ENCODE measurements at regions not wholly inside any gene's neighbourhood (a gene's known extent, or its start where the extent isn't known, plus 50 kb on each side); places are given as distances from the start of the nearest gene placed in this dataset.

GRCh38 chr12:30874455-30875321, 51.9 kb upstream of the TSPAN11 start:
- H3K27me3 ChIP-seq (ENCODE audit: insufficient read depth, low read length) = no peaks in the 10 kb centered on the region
- 60% methylated on average over 10 of the region's 10 CpGs for WGBS
- H3K9me3 ChIP-seq (ENCODE audit: insufficient read depth, low read depth, low read length) = no peaks in the 10 kb centered on the region
- no peak overlapping the region for H3K27ac ChIP-seq (ENCODE audit: low read depth, low read length)
- H3K9ac ChIP-seq (ENCODE audit: low read depth, low read length) = no peak overlapping the region
- no peaks in the 10 kb centered on the region for H3K36me3 ChIP-seq (ENCODE audit: insufficient read depth, low read length)
- no peak overlapping the region for H3K4me3 ChIP-seq (ENCODE audit: low read length)
- no peaks in the 10 kb centered on the region for H3K4me1 ChIP-seq (ENCODE audit: insufficient read depth, low read length)

GRCh38 chr12:30870491-30871265, 55.9 kb upstream of the TSPAN11 start:
- Histone ChIP-seq H3K4me1 (ENCODE audit: insufficient read depth, low read length) (no peaks in the 10 kb centered on the region), H3K27me3 (ENCODE audit: insufficient read depth, low read length) (no peaks in the 10 kb centered on the region), H3K27ac (ENCODE audit: low read depth, low read length) (no peak overlapping the region), H3K4me3 (ENCODE audit: low read length) (no peak overlapping the region), H3K36me3 (ENCODE audit: insufficient read depth, low read length) (no peaks in the 10 kb centered on the region), H3K9ac (ENCODE audit: low read depth, low read length) (no peak overlapping the region), H3K9me3 (ENCODE audit: insufficient read depth, low read depth, low read length) (peaks cover 21% of the 10 kb centered on the region)
- 77% methylated on average over 7 of the region's 7 CpGs for WGBS

GRCh38 chr12:30867415-30867814, 59.1 kb upstream of the TSPAN11 start:
- Histone ChIP-seq H3K9me3 (ENCODE audit: insufficient read depth, low read depth, low read length) (peaks cover 22% of the 10 kb centered on the region), H3K27me3 (ENCODE audit: insufficient read depth, low read length) (no peaks in the 10 kb centered on the region), H3K4me3 (ENCODE audit: low read length) (no peak overlapping the region), H3K27ac (ENCODE audit: low read depth, low read length) (no peak overlapping the region), H3K4me1 (ENCODE audit: insufficient read depth, low read length) (no peaks in the 10 kb centered on the region), H3K9ac (ENCODE audit: low read depth, low read length) (no peak overlapping the region), H3K36me3 (ENCODE audit: insufficient read depth, low read length) (no peaks in the 10 kb centered on the region)

- Histone ChIP-seq H3K9me3 (ENCODE audit: insufficient read depth, low read depth, low read length) (peaks cover 22% of the 10 kb centered on the region), H3K27ac (ENCODE audit: low read depth, low read length) (no peak overlapping the region), H3K4me1 (ENCODE audit: insufficient read depth, low read length) (no peaks in the 10 kb centered on the region), H3K9ac (ENCODE audit: low read depth, low read length) (no peak overlapping the region), H3K27me3 (ENCODE audit: insufficient read depth, low read length) (no peaks in the 10 kb centered on the region), H3K36me3 (ENCODE audit: insufficient read depth, low read length) (no peaks in the 10 kb centered on the region), H3K4me3 (ENCODE audit: low read length) (no peak overlapping the region)
- 97% methylated on average over 1 of the region's 1 CpG for WGBS
These were observed 60.3 kb upstream of the TSPAN11 start for GRCh38 chr12:30866256-30866655.

- no peaks in the 10 kb centered on the region for H3K4me1 ChIP-seq (ENCODE audit: insufficient read depth, low read length)
- WGBS = 61% methylated on average over 2 of the region's 2 CpGs
- no peaks in the 10 kb centered on the region for H3K36me3 ChIP-seq (ENCODE audit: insufficient read depth, low read length)
- peaks cover 22% of the 10 kb centered on the region for H3K9me3 ChIP-seq (ENCODE audit: insufficient read depth, low read depth, low read length)
- no peaks in the 10 kb centered on the region for H3K27me3 ChIP-seq (ENCODE audit: insufficient read depth, low read length)
- H3K9ac ChIP-seq (ENCODE audit: low read depth, low read length) = no peak overlapping the region
- H3K4me3 ChIP-seq (ENCODE audit: low read length) = no peak overlapping the region
- H3K27ac ChIP-seq (ENCODE audit: low read depth, low read length) = no peak overlapping the region
These were observed 62.7 kb upstream of the TSPAN11 start for GRCh38 chr12:30863839-30864238.

- Histone ChIP-seq H3K27me3 (ENCODE audit: insufficient read depth, low read length) (no peaks in the 10 kb centered on the region), H3K4me3 (ENCODE audit: low read length) (no peak overlapping the region), H3K4me1 (ENCODE audit: insufficient read depth, low read length) (no peaks in the 10 kb centered on the region), H3K27ac (ENCODE audit: low read depth, low read length) (no peak overlapping the region), H3K9me3 (ENCODE audit: insufficient read depth, low read depth, low read length) (peaks cover 17% of the 10 kb centered on the region), H3K36me3 (ENCODE audit: insufficient read depth, low read length) (no peaks in the 10 kb centered on the region), H3K9ac (ENCODE audit: low read depth, low read length) (no peak overlapping the region)
- 94% methylated on average over 5 of the region's 5 CpGs for WGBS
These were observed 64.1 kb upstream of the TSPAN11 start for GRCh38 chr12:30862486-30862885.

GRCh38 chr12:30859226-30859625, 67.3 kb upstream of the TSPAN11 start:
- no peaks in the 10 kb centered on the region for H3K9me3 ChIP-seq (ENCODE audit: insufficient read depth, low read depth, low read length)
- no peaks in the 10 kb centered on the region for H3K4me1 ChIP-seq (ENCODE audit: insufficient read depth, low read length)
- H3K27ac ChIP-seq (ENCODE audit: low read depth, low read length) = no peak overlapping the region
- no peaks in the 10 kb centered on the region for H3K27me3 ChIP-seq (ENCODE audit: insufficient read depth, low read length)
- no peaks in the 10 kb centered on the region for H3K36me3 ChIP-seq (ENCODE audit: insufficient read depth, low read length)
- WGBS = 92% methylated on average over 2 of the region's 2 CpGs
- no peak overlapping the region for H3K9ac ChIP-seq (ENCODE audit: low read depth, low read length)
- no peak overlapping the region for H3K4me3 ChIP-seq (ENCODE audit: low read length)

GRCh38 chr12:30858471-30858870, 68.1 kb upstream of the TSPAN11 start:
- H3K4me1 ChIP-seq (ENCODE audit: insufficient read depth, low read length) = no peaks in the 10 kb centered on the region
- H3K36me3 ChIP-seq (ENCODE audit: insufficient read depth, low read length) = no peaks in the 10 kb centered on the region
- no peak overlapping the region for H3K9ac ChIP-seq (ENCODE audit: low read depth, low read length)
- no peak overlapping the region for H3K27ac ChIP-seq (ENCODE audit: low read depth, low read length)
- 71% methylated on average over 4 of the region's 4 CpGs for WGBS
- H3K27me3 ChIP-seq (ENCODE audit: insufficient read depth, low read length) = no peaks in the 10 kb centered on the region
- H3K4me3 ChIP-seq (ENCODE audit: low read length) = no peak overlapping the region
- H3K9me3 ChIP-seq (ENCODE audit: insufficient read depth, low read depth, low read length) = no peaks in the 10 kb centered on the region

- H3K9ac ChIP-seq (ENCODE audit: low read depth, low read length) = no peak overlapping the region
- peaks cover 9% of the 10 kb centered on the region; the same call in 1 of the 2 replicates for H3K4me1 ChIP-seq (ENCODE audit: insufficient read depth, low read length)
- H3K27ac ChIP-seq (ENCODE audit: low read depth, low read length) = no peak overlapping the region
- no peaks in the 10 kb centered on the region for H3K36me3 ChIP-seq (ENCODE audit: insufficient read depth, low read length)
- WGBS = 90% methylated on average over 20 of the region's 20 CpGs
- no peaks in the 10 kb centered on the region for H3K9me3 ChIP-seq (ENCODE audit: insufficient read depth, low read depth, low read length)
- no peak overlapping the region for H3K4me3 ChIP-seq (ENCODE audit: low read length)
- H3K27me3 ChIP-seq (ENCODE audit: insufficient read depth, low read length) = no peaks in the 10 kb centered on the region
These were observed 72.9 kb upstream of the TSPAN11 start for GRCh38 chr12:30853561-30854133.

- Histone ChIP-seq H3K27ac (ENCODE audit: low read depth, low read length) (no peak overlapping the region), H3K27me3 (ENCODE audit: insufficient read depth, low read length) (no peaks in the 10 kb centered on the region), H3K9ac (ENCODE audit: low read depth, low read length) (no peak overlapping the region), H3K9me3 (ENCODE audit: insufficient read depth, low read depth, low read length) (no peaks in the 10 kb centered on the region), H3K4me3 (ENCODE audit: low read length) (no peak overlapping the region), H3K36me3 (ENCODE audit: insufficient read depth, low read length) (no peaks in the 10 kb centered on the region), H3K4me1 (ENCODE audit: insufficient read depth, low read length) (peaks cover 9% of the 10 kb centered on the region; the same call in 1 of the 2 replicates)
- 24% methylated on average over 7 of the region's 8 CpGs for WGBS
These were observed 75.9 kb upstream of the TSPAN11 start for GRCh38 chr12:30850684-30851083.

- no peak overlapping the region for H3K27ac ChIP-seq (ENCODE audit: low read depth, low read length)
- H3K9me3 ChIP-seq (ENCODE audit: insufficient read depth, low read depth, low read length) = no peaks in the 10 kb centered on the region
- H3K4me1 ChIP-seq (ENCODE audit: insufficient read depth, low read length) = peaks cover 16% of the 10 kb centered on the region
- 36% methylated on average over 3 of the region's 3 CpGs for WGBS
- no peaks in the 10 kb centered on the region for H3K36me3 ChIP-seq (ENCODE audit: insufficient read depth, low read length)
- H3K4me3 ChIP-seq (ENCODE audit: low read length) = no peak overlapping the region
- H3K27me3 ChIP-seq (ENCODE audit: insufficient read depth, low read length) = no peaks in the 10 kb centered on the region; the same call in 1 of the 2 replicates
- no peak overlapping the region for H3K9ac ChIP-seq (ENCODE audit: low read depth, low read length)
These were observed 79.3 kb upstream of the TSPAN11 start for GRCh38 chr12:30847259-30847658.

Data from HUES64 (cell line).